ENCODE measurements at regions not wholly inside any gene's neighbourhood (a gene's known extent, or its start where the extent isn't known, plus 50 kb on each side); places are given as distances from the start of the nearest gene placed in this dataset.

DNA sequence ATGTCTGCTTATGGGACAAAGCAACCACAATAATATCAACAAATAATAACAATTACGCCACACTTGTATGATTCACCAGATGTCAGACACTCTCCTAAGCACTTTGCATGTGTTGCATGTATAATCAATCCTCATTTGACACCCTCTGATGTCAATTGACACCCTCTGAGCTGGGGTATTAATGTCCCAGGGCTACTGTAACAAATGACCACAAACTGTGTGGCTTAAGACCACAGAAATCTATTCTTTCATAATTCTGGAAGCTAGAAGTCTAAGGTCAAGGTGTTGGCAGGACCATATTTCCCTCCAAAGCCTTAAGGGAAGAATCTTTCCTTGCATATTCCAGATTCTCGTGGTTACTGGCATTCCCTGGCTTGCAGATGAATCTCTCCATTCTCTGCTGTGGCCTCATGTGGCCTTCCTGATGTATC, 112.7 kb downstream of the NPIPB5 start:
- TF ChIP-seq POLR2A (IDR thresholded peaks at IDR 0.05; ENCODE audit: low read length) (no peak), GATA1 (IDR thresholded peaks at IDR 0.05; ENCODE audit: low read depth, low read length) (no peak)
